GM18907 (cell line): ENCODE measurements at regions not wholly inside any gene's neighbourhood (a gene's known extent, or its start where the extent isn't known, plus 50 kb on each side); places are given as distances from the start of the nearest gene placed in this dataset.
"Not testable (repeated sequence)": the region's sequence is repeated elsewhere in the genome, so short reads cannot be mapped to it uniquely, and the experiment has no call there.

Experiments
- ATAC-seq: cut with Tn5 transposase; IDR thresholded peaks from one replicate; pipeline ENCODE4 v1.9.1; 2021; ENCODE audit warnings: mild to moderate bottlenecking, moderate library complexity; ENCODE audit not compliant: unreplicated experiment

DNA sequence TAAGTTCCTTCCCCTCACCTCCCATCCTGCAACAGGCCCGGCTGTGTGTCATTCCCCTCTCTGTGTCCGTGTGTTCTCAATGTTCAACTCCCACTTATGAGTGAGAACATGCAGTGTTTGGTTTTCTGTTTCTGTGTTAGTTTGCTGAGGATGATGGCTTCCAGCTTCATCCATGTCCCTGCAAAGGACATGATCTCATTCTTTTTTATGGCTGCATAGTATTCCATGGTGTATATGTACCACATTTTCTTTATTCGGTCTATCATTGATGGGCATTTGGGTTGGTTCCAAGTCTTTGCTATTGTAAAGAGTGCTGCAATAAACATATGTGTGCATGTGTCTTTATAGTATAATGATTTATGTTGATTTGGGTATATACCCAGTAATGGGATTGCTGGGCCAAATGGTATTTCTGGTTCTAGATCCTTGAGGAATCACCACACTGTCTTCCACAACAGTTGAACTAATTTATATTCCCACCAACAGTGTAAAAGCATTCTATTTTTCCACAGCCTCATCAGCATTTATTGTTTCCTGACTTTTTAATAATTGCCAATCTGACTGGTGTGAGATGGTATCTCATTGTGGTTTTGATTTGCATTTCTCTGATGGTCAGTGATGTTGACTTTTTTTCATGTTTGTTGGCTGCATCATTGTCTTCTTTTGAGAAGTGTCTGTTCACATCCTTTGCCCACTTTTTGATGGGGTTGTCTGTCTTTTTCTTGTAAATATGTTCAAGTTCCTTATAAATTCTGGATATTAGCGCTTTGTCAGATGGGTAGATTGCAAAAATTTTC, 174.1 kb upstream of the PHACTR1 start:
- not testable (repeated sequence) for ATAC-seq

DNA sequence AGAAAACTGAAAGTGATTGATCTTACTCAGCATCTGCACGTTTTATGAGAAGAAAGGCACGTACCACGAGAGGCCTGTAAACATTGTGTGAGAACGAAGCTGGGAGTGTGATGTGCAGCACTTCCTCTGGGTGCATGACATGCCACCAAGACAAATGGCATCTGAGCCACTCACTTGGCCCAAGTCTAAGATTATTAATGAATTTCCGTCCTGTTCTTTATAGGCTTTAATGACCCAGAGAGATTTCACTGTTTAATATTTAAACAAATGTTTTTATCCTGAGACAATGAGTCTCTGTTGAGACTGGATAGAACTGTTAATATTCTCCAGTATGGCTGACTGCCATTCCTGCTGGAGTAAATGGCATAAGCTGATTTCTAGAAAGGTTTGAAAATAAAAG, 172.6 kb upstream of the PHACTR1 start:
- ATAC-seq = no peak

DNA sequence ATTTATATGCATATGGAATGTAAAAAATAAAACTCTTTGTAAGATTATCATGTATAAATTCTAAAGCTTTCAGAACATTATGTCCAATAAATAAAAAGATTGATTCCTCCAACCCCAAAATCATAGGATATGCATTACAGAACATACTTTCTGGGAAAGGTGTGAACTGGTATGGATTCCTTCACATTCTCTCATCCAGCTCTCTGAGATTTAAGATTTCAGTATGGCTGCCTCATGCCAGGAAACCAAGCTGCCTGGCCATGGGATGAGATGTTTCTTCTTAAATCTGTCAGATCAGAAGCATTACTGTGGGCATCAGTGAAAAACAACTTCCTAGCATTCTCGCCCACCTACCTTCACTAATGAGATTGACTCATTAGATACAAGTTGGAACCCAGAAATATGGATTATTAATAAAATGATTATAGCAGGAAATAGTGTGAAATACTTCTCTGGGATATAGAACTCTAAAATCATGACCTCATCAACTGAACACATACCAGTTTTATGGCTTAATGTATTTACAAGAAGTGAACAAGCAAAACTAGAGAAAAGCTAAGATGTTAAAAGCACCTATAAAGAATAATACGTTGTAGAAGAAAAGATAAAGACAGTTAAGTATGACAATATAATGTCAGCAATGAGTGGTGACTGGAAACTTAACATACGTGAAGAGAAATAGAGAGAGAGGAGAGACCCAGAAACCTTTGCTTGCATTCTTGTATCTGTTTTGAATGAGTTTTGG, 171.6 kb upstream of the PHACTR1 start:
- ATAC-seq = no peak

GRCh38 chr6:12545619-12546409, 170.8 kb upstream of the PHACTR1 start:
- ATAC-seq = no peak

GRCh38 chr6:12546410-12547002, 170.1 kb upstream of the PHACTR1 start:
- ATAC-seq = no peak

GRCh38 chr6:12548526-12548925, 168.0 kb upstream of the PHACTR1 start:
- ATAC-seq = no peak

DNA sequence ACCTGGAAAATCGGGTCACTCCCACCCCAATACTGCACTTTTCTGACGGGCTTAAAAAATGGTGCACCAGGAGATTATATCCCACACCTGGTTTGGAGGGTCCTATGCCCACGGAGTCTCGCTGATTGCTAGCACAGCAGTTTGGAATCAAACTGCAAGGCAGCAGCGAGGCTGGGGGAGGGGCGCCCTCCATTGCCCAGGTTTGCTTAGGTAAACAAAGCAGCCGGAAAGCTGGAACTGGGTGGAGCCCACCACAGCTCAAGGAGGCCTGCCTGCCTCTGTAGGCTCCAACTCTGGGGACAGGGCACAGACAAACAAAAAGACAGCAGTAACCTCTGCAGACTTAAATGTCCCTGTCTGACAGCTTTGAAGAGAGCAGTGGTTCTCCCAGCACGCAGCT, 167.1 kb upstream of the PHACTR1 start:
- ATAC-seq = not testable (repeated sequence)

GRCh38 chr6:12554820-12555219, 161.7 kb upstream of the PHACTR1 start:
- ATAC-seq = not testable (repeated sequence)

DNA sequence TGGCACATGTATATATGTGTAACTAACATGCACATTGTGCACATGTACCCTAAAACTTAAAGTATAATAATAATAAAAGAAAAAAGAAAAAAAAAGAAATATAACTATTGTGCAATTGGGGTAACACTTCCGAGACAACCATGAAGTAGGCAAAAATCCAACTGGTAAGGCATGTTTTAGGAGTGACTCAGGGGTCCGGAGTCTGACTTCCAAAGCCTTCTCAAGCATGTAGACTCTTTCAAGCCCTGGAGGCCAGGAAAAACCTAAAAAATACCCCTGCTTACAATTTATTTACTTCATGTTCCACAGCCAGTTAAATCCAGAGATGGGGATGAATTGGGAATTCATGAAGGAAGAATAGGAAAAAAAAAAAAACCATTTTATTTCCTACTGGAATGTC, 161.3 kb upstream of the PHACTR1 start:
- ATAC-seq = no peak

DNA sequence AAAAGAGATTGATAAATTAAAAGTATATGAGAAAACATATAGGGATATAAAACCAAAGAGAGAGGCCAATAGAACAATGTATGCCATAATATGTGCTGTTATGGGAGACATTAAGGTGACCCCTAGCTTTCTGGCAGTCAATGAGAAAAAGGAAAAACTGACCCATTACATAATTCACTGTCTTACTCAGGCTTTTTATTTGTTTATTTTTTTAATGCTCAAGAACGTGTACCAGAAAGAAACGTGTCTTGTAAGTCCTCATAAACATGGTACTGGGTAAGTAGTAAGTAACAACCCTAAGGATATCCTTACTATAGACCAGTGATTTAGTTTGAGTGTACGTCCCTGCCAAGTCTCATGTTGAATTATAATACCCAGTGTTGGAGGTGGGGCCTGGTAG, 160.8 kb upstream of the PHACTR1 start:
- ATAC-seq = no peak

DNA sequence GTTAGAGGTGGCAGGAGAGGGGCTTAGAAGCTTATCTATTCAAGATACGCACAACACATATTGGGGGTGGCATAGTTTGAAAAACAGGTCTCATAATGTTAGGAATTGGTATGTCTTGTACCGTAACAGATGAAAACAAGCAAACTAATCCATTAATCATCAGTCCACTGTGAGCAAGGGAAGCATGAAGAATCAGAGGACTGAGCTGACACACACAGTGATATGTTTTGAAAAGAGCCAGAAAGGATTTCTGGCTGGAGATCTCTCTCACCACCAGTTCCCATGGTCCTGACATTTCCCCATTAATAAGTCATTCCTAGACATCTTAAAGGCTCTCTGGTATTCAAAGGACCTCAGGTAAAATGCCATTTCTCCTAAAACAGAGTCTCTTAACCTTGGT, 158.8 kb upstream of the PHACTR1 start:
- no peak for ATAC-seq

DNA sequence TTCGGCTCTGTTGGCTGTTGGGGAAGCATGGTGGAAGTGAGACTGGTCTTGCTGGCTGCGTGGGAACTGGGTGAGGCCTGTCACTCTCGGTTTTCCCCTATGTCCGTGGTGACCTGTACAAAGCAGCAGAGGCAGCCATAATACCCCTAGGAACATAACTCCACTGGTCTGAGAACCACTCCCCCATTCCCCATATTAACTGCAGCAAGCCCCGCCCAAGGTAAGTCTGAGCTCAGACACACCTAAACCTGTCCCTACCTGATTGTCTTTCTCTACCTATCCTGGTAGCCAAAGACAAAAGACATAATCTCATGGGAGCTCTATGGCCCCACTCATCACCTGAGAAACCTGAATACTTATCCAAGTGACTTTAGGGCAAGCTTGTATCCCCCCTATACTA, 156.3 kb upstream of the PHACTR1 start:
- no peak for ATAC-seq

DNA sequence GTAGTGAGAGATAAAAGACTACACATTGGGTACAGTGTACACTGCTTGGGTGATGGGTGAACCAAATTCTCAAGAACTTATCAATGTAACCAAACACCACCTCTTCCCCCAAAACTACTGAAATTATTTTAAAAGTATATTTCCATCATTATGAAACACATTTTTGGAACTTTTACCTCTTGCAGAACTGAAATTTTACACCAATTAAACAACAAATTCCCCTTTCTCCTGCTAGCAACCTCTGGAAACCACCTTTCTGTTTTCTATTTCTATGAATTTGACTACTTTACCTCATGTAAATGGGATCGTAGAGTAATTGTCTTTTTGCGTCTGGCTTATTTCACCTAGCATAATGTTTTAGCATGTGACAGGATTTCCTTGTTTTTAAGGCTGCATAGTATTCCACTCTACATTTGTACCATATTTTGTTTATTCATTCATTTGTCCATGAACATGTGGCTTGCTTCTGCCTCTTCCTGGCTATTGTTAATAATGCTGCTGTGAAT, 149.9 kb upstream of the PHACTR1 start:
- ATAC-seq = no peak

GRCh38 chr6:12567682-12568081, 148.9 kb upstream of the PHACTR1 start:
- ATAC-seq = no peak

- no peak for ATAC-seq
Measured at GRCh38 chr6:12569646-12570045, 146.9 kb upstream of the PHACTR1 start.

GRCh38 chr6:12570461-12571030, 146.0 kb upstream of the PHACTR1 start:
- no peak for ATAC-seq

DNA sequence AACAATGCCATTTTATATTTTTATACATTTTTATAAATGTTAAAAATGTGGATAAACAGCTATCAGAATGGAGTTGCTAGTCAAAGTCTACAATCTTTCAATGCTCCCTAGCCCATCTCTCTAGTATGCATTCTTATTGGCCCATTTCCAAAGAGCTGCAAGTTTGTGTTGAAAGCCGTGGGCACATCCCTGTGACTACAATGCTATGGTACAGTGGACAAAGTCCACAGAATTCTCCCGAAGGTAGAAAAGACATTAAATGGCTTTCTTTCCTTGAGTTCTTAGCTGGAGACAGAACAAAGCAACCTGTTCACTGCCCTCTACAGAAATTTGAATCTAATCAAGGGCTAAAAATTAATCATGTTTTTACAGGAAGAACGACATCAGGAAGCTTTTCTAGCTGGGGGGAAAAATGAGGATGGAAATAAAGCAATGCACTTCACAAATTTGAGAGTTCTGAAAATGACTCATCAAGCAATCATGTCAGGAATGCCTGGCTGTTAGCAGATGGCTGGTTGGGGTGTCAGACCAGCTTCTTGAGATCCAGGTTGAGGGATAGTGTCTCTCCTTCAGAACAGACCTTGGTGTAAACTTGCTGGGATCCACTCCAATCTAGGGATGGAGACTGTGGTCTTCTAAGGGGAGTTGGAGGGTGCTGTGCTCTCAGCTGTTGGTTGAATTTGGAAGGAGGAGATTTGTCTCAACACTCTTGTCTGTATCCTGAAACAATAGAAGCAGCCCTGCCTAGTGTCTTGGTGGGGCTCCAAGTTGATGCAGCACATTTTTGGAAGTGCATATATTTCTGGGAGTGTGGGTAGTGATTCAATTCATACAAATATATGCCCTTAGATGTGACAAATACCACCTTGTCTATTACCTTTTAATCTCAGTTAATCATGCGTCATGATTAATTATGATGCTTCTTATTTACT, 143.4 kb upstream of the PHACTR1 start:
- no peak for ATAC-seq

GRCh38 chr6:12575961-12576360, 140.6 kb upstream of the PHACTR1 start:
- ATAC-seq = no peak

- ATAC-seq = no peak
Measured at GRCh38 chr6:12576389-12576788, 140.2 kb upstream of the PHACTR1 start.
